ENCODE measurements at regions not wholly inside any gene's neighbourhood (a gene's known extent, or its start where the extent isn't known, plus 50 kb on each side); places are given as distances from the start of the nearest gene placed in this dataset.

- H4K20me1 ChIP-seq (replicated peaks; ENCODE audit: control insufficient read depth, extremely low read depth, insufficient read depth, low read length): no peaks in the 10 kb centered on the region
- TF ChIP-seq POLR2A (IDR thresholded peaks at IDR 0.05; ENCODE audit: low read depth, low read length): no peak
- no peak for TF ChIP-seq JUN (IDR thresholded peaks at IDR 0.05; ENCODE audit: borderline replicate concordance, insufficient read depth, insufficient read length, low read depth)
- no peak for TF ChIP-seq MYC (IDR thresholded peaks at IDR 0.05; ENCODE audit: low read depth, low read length)
- no peak for TF ChIP-seq FOS (IDR thresholded peaks at IDR 0.05; ENCODE audit: borderline replicate concordance, insufficient read depth, low read length)
- TF ChIP-seq POLR2AphosphoS5 (IDR thresholded peaks at IDR 0.05; ENCODE audit: insufficient read depth, low read depth, low read length): no peak
- no peak for TF ChIP-seq GATA2 (IDR thresholded peaks at IDR 0.05; ENCODE audit: insufficient read depth, insufficient read length, low read depth, low read length)
- TF ChIP-seq EZH2 (IDR thresholded peaks at IDR 0.05; ENCODE audit: borderline replicate concordance, low read depth, low read length, severe bottlenecking): no peak
- no peak for TF ChIP-seq MAX (IDR thresholded peaks at IDR 0.05; ENCODE audit: insufficient read depth, insufficient read length)
- no peak for TF ChIP-seq CTCF (IDR thresholded peaks at IDR 0.05; ENCODE audit: extremely low read depth in 1 of 2, insufficient read depth in 1 of 2, low read depth in 1 of 2, low read length in 2 of 2)
- no peak for DNase-seq (ENCODE audit: low read depth, low spot score)
- H2AFZ ChIP-seq (ENCODE audit: low read depth, low read length): no peak overlapping the region
- no peaks in the 10 kb centered on the region for H3K4me1 ChIP-seq (ENCODE audit: control insufficient read depth, extremely low read depth, insufficient read depth, low read length)
- H3K27me3 ChIP-seq (ENCODE audit: control insufficient read depth in 2 of 2, insufficient read depth in 2 of 2, low read length in 2 of 2): peaks cover 3 to 4% of the 10 kb centered on the region in 2 experiments
- no peaks in the 10 kb centered on the region for H3K36me3 ChIP-seq (ENCODE audit: control insufficient read depth in 2 of 2, extremely low read depth in 1 of 2, insufficient read depth in 2 of 2, low read length in 2 of 2)
- dilution Hi-C loops (cut with MboI; ENCODE audit: extremely low pct_ligation_motif_present, low sequenced_read_pairs) (no loop called here), intact Hi-C loops (cut with micrococcal nuclease) (no loop called here)
- no peak for FAIRE-seq
- H3K79me2 ChIP-seq (ENCODE audit: control insufficient read depth, insufficient read depth, low read length): no peaks in the 10 kb centered on the region
- ChIA-PET POLR2A (no interaction called here), CTCF (no interaction called here)
- H3K4me3 ChIP-seq (replicated peaks in 1 of 3; ENCODE audit: insufficient read depth in 1 of 3, low read depth in 1 of 3, low read length in 3 of 3): no peak overlapping the region
- no peak overlapping the region for H3K27ac ChIP-seq (ENCODE audit: insufficient read depth, low read depth, low read length)
- no peak overlapping the region for H3K4me2 ChIP-seq (ENCODE audit: insufficient read depth, low read length)
- no TSS peak for BruUV-seq (replicated peaks)
- no peak overlapping the region for H3K9ac ChIP-seq (replicated peaks; ENCODE audit: extremely low read depth, insufficient read depth, low read length)
- no peaks in the 10 kb centered on the region for H3K9me3 ChIP-seq (replicated peaks; ENCODE audit: control insufficient read depth, insufficient read depth, low read length)
- H3K9me1 ChIP-seq (replicated peaks; ENCODE audit: control insufficient read depth, extremely low read depth, insufficient read depth, low read length): no peaks in the 10 kb centered on the region
These were observed 49.9 kb upstream of the FZD7 start for GRCh38 chr2:201983800-201984199.

Data from endothelial cell of umbilical vein (primary cell).